Peyer's patch (tissue), 4 donors: ENCODE measurements at regions not wholly inside any gene's neighbourhood (a gene's known extent, or its start where the extent isn't known, plus 50 kb on each side); places are given as distances from the start of the nearest gene placed in this dataset.

Source experiments
- DNase-seq, 3 donors: peaks; one replicate each; pipeline ENCODE4 v3.0.0-alpha.2; 2017 to 2019
- H3K27ac ChIP-seq, 4 donors: fragments of 200-600 bp; sonication (generic); one replicate each; pipeline ENCODE4 v1.5.1; 2016 to 2019
- H3K27me3 ChIP-seq, 2 donors: fragments of 200-600 bp; sonication (generic); one replicate each; pipeline ENCODE4 v1.5.1; 2019
- H3K36me3 ChIP-seq, 3 donors: fragments of 200-600 bp; sonication (generic); one replicate each; pipeline ENCODE4 v1.5.1; 2016 to 2019
- H3K4me1 ChIP-seq, 4 donors: fragments of 200-600 bp; sonication (generic); one replicate each; pipeline ENCODE4 v1.5.1; 2016 to 2019
- H3K4me3 ChIP-seq, 4 donors: fragments of 200-600 bp; sonication (generic); 1 replicate in 3 of 4; 2 replicates in 1 of 4; pipeline ENCODE4 v1.5.1; 2016 to 2019; ENCODE audit warnings: mild to moderate bottlenecking in 1 of 4
- H3K9me3 ChIP-seq, 4 donors: fragments of 200-600 bp; sonication (generic); one replicate each; pipeline ENCODE4 v1.5.1; 2016 to 2019; ENCODE audit warnings: mild to moderate bottlenecking in 1 of 4
- CTCF ChIP-seq, 6 experiments: fragments of 450-650 bp in 4 of 6; fragments of 200-600 bp in 2 of 6; sonication (generic) in 1 of 6; IDR thresholded peaks; one replicate each; pipeline ENCODE4 v1.5.1; 2017 to 2019; ENCODE audit warnings: antibody characterized with exemption in 6 of 6, mild to moderate bottlenecking in 3 of 6, moderate library complexity in 1 of 6
- POLR2A ChIP-seq, 2 donors: fragments of 450-650 bp; IDR thresholded peaks; one replicate each; pipeline ENCODE4 v1.5.1; 2017; ENCODE audit warnings: antibody characterized with exemption in 2 of 2, mild to moderate bottlenecking in 2 of 2, moderate library complexity in 2 of 2

- Histone ChIP-seq H3K4me1 (no peaks in the 10 kb centered on the region), H3K4me3 (no peak overlapping the region), H3K27me3 (no peaks in the 10 kb centered on the region), H3K9me3 (no peaks in the 10 kb centered on the region), H3K27ac (no peak overlapping the region), H3K36me3 (no peaks in the 10 kb centered on the region)
- DNase-seq: no peak
- no peak for TF ChIP-seq CTCF (IDR thresholded peaks at IDR 0.05)
- TF ChIP-seq POLR2A (IDR thresholded peaks at IDR 0.05): no peak
Observed at GRCh38 chr4:152193059-152193458, 342.8 kb downstream of the FBXW7 start.

GRCh38 chr4:152190907-152191306, 345.0 kb downstream of the FBXW7 start:
- H3K27me3 ChIP-seq: no peaks in the 10 kb centered on the region
- H3K27ac ChIP-seq: no peak overlapping the region
- TF ChIP-seq CTCF (IDR thresholded peaks at IDR 0.05): no peak
- no peak for TF ChIP-seq POLR2A (IDR thresholded peaks at IDR 0.05)

GRCh38 chr4:152189451-152190179, 346.3 kb downstream of the FBXW7 start:
- Histone ChIP-seq H3K36me3 (no peaks in the 10 kb centered on the region), H3K27me3 (no peaks in the 10 kb centered on the region), H3K4me3 (no peak overlapping the region), H3K4me1 (no peaks in the 10 kb centered on the region), H3K27ac (no peak overlapping the region), H3K9me3 (no peaks in the 10 kb centered on the region)
- TF ChIP-seq POLR2A (IDR thresholded peaks at IDR 0.05) (no peak), CTCF (IDR thresholded peaks at IDR 0.05) (no peak)
- no peak for DNase-seq

More at GRCh38 chr4:152190907-152191306, 345.0 kb downstream of the FBXW7 start:
- no peak for DNase-seq
- Histone ChIP-seq H3K36me3 (no peaks in the 10 kb centered on the region), H3K9me3 (no peaks in the 10 kb centered on the region), H3K4me1 (no peaks in the 10 kb centered on the region), H3K4me3 (no peak overlapping the region)

GRCh38 chr4:152188801-152189200, 347.1 kb downstream of the FBXW7 start:
- Histone ChIP-seq H3K4me3 (no peak overlapping the region), H3K36me3 (no peaks in the 10 kb centered on the region), H3K9me3 (no peaks in the 10 kb centered on the region), H3K27ac (no peak overlapping the region), H3K27me3 (no peaks in the 10 kb centered on the region), H3K4me1 (no peaks in the 10 kb centered on the region)
- DNase-seq: no peak
- TF ChIP-seq POLR2A (IDR thresholded peaks at IDR 0.05) (no peak), CTCF (IDR thresholded peaks at IDR 0.05) (no peak)

GRCh38 chr4:152187693-152188092, 348.2 kb downstream of the FBXW7 start:
- Histone ChIP-seq H3K4me1 (no peaks in the 10 kb centered on the region), H3K36me3 (no peaks in the 10 kb centered on the region), H3K4me3 (no peak overlapping the region), H3K27ac (no peak overlapping the region), H3K9me3 (no peaks in the 10 kb centered on the region), H3K27me3 (no peaks in the 10 kb centered on the region)
- no peak for TF ChIP-seq CTCF (IDR thresholded peaks at IDR 0.05)
- no peak for DNase-seq
